ENCODE measurements at regions not wholly inside any gene's neighbourhood (a gene's known extent, or its start where the extent isn't known, plus 50 kb on each side); places are given as distances from the start of the nearest gene placed in this dataset.

DNA sequence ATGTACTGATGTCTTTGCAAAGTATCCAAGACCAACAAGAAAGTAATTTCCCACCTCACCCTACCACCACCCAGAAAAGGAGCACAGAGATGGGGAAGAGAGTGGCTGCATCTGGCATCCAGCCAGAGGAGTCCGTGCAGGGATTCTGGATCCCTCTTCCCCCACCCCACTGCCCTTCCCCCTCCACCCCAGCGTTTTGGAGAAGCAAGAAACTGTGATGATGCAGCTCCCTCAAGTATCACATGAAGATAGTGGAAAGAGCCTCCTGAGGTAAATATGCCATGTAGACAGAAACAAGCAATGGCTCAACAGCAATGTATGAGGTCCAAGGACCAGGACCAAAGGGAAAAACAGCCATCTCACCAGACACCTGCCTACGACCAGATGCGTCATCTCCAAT lies 153.8 kb downstream of the DEPDC1B start:
- no peak for TF ChIP-seq TAF1 (IDR thresholded peaks at IDR 0.05; ENCODE audit: borderline replicate concordance, insufficient read depth, low read length)
- TF ChIP-seq FOXP2 (optimal IDR thresholded peaks at IDR 0.05; ENCODE audit: borderline replicate concordance, extremely low read depth, extremely low read length, insufficient read depth) = no peak
- TF ChIP-seq SIN3A (IDR thresholded peaks at IDR 0.05; ENCODE audit: borderline replicate concordance, insufficient read depth, low read length) = no peak
- TF ChIP-seq, protein P1, sequence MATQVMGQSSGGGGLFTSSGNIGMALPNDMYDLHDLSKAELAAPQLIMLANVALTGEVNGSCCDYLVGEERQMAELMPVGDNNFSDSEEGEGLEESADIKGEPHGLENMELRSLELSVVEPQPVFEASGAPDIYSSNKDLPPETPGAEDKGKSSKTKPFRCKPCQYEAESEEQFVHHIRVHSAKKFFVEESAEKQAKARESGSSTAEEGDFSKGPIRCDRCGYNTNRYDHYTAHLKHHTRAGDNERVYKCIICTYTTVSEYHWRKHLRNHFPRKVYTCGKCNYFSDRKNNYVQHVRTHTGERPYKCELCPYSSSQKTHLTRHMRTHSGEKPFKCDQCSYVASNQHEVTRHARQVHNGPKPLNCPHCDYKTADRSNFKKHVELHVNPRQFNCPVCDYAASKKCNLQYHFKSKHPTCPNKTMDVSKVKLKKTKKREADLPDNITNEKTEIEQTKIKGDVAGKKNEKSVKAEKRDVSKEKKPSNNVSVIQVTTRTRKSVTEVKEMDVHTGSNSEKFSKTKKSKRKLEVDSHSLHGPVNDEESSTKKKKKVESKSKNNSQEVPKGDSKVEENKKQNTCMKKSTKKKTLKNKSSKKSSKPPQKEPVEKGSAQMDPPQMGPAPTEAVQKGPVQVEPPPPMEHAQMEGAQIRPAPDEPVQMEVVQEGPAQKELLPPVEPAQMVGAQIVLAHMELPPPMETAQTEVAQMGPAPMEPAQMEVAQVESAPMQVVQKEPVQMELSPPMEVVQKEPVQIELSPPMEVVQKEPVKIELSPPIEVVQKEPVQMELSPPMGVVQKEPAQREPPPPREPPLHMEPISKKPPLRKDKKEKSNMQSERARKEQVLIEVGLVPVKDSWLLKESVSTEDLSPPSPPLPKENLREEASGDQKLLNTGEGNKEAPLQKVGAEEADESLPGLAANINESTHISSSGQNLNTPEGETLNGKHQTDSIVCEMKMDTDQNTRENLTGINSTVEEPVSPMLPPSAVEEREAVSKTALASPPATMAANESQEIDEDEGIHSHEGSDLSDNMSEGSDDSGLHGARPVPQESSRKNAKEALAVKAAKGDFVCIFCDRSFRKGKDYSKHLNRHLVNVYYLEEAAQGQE (IDR thresholded peaks at IDR 0.05; ENCODE audit: insufficient read depth in 1 of 2, low read depth in 2 of 2, low read length in 2 of 2) = no peak
- TF ChIP-seq POLR2AphosphoS5 (IDR thresholded peaks at IDR 0.05; ENCODE audit: low read depth, low read length) = no peak

DNA sequence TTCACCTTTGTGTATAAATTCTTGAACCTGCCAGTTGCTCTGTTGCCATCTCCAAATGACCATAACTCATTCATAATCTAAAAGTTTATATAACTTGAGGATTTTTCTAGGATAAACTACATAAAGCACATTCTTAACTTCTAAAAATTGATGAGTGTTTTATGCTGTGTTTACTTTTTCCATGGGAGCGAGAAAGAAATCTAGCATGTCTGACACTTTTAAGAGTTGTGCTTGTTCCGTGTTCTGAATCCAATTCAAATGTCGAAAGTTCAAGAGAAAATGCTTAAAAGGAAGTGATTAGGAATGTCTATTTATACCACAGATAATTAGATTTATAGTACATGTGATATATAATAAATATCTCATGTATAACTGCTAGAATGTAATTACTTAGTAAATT lies 154.4 kb downstream of the DEPDC1B start:
- TF ChIP-seq, protein P1 (IDR thresholded peaks at IDR 0.05; ENCODE audit: insufficient read depth in 1 of 2, low read depth in 2 of 2, low read length in 2 of 2) = no peak
- no peak for TF ChIP-seq FOXP2 (optimal IDR thresholded peaks at IDR 0.05; ENCODE audit: borderline replicate concordance, extremely low read depth, extremely low read length, insufficient read depth)
- TF ChIP-seq SIN3A (IDR thresholded peaks at IDR 0.05; ENCODE audit: borderline replicate concordance, insufficient read depth, low read length) = no peak
- no peak for TF ChIP-seq POLR2AphosphoS5 (IDR thresholded peaks at IDR 0.05; ENCODE audit: low read depth, low read length)

DNA sequence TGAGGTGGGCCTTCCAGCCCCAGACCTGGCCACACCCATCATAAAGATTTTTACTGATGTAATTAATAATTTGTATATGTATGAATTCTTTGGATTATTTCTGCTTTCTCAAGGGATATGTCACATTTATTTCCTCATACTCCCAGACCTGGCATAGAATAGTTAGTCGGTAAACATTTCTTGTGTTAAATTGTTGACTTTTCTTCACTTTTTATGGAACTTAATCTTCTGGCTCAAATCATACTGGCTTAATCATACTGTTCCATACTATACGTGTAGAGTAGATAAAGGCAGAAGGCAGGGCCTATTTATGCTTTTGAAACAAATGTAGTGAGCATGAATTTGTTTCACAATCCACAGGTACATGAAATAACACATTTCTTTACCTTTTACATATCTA lies 155.8 kb downstream of the DEPDC1B start:
- TF ChIP-seq TAF1 (IDR thresholded peaks at IDR 0.05; ENCODE audit: borderline replicate concordance, insufficient read depth, low read length) (no peak), FOXP2 (optimal IDR thresholded peaks at IDR 0.05; ENCODE audit: borderline replicate concordance, extremely low read depth, extremely low read length, insufficient read depth) (no peak), SIN3A (IDR thresholded peaks at IDR 0.05; ENCODE audit: borderline replicate concordance, insufficient read depth, low read length) (no peak), POLR2AphosphoS5 (IDR thresholded peaks at IDR 0.05; ENCODE audit: low read depth, low read length) (no peak)
- TF ChIP-seq, protein P1 (IDR thresholded peaks at IDR 0.05; ENCODE audit: insufficient read depth in 1 of 2, low read depth in 2 of 2, low read length in 2 of 2) = no peak

DNA sequence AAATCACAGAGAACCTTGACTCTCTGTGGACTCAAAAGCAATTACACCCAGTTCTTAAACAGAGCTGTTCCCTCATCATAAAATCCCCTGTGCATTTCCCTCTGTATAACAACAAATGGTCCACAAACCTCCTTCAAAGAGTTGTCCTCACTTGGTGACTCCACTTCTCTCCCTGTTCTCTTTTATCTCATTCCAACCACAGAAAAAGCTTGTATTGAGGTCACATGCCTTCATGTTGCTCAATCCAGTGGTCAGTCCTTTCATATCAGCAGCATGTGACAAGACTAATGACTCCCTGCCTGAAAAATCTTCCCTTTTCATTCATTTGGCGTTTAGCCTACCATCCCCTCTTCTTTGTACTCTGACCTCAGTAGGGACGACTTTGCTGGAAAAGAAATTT lies 158.0 kb downstream of the DEPDC1B start:
- TF ChIP-seq, protein P1 (IDR thresholded peaks at IDR 0.05; ENCODE audit: insufficient read depth in 1 of 2, low read depth in 2 of 2, low read length in 2 of 2) = no peak
- TF ChIP-seq TAF1 (IDR thresholded peaks at IDR 0.05; ENCODE audit: borderline replicate concordance, insufficient read depth, low read length) (no peak), SIN3A (IDR thresholded peaks at IDR 0.05; ENCODE audit: borderline replicate concordance, insufficient read depth, low read length) (no peak), FOXP2 (optimal IDR thresholded peaks at IDR 0.05; ENCODE audit: borderline replicate concordance, extremely low read depth, extremely low read length, insufficient read depth) (no peak), POLR2AphosphoS5 (IDR thresholded peaks at IDR 0.05; ENCODE audit: low read depth, low read length) (no peak)
